Effector CD8-positive, alpha-beta T cell (primary cell): ENCODE measurements at regions not wholly inside any gene's neighbourhood (a gene's known extent, or its start where the extent isn't known, plus 50 kb on each side); places are given as distances from the start of the nearest gene placed in this dataset.

Experiments
- DNase-seq: peaks from one replicate; lab custom pipeline; 2025; lab: John Stamatoyannopoulos, UW

- DNase-seq = no peak
Observed at GRCh38 chr15:46548989-46549388, 914.2 kb downstream of the SQOR start.

GRCh38 chr15:46552316-46552715, 917.5 kb downstream of the SQOR start:
- DNase-seq = no peak

- DNase-seq = no peak
Observed at GRCh38 chr15:46555547-46555946, 920.7 kb downstream of the SQOR start.

GRCh38 chr15:46556010-46556409, 921.2 kb downstream of the SQOR start:
- DNase-seq = no peak

- no peak for DNase-seq
Observed at GRCh38 chr15:46556559-46557379, 921.9 kb downstream of the SQOR start.

GRCh38 chr15:46567968-46568367, 933.1 kb downstream of the SQOR start:
- DNase-seq = no peak

- DNase-seq = no peak
Observed at GRCh38 chr15:46569781-46570180, 935.0 kb downstream of the SQOR start.

- no peak for DNase-seq
Observed at GRCh38 chr15:46576646-46577395, 942.0 kb downstream of the SQOR start.

- no peak for DNase-seq
Observed at GRCh38 chr15:46577767-46578166, 942.9 kb downstream of the SQOR start.

GRCh38 chr15:46580487-46580886, 945.7 kb downstream of the SQOR start:
- DNase-seq = no peak

GRCh38 chr15:46580924-46581323, 946.1 kb downstream of the SQOR start:
- no peak for DNase-seq

- no peak for DNase-seq
Observed at GRCh38 chr15:46589088-46589487, 954.3 kb downstream of the SQOR start.

- DNase-seq = no peak
Observed at GRCh38 chr15:46591462-46591861, 956.6 kb downstream of the SQOR start.

- DNase-seq = no peak
Observed at GRCh38 chr15:46595016-46595415, 960.2 kb downstream of the SQOR start.

GRCh38 chr15:46607077-46607476, 972.2 kb downstream of the SQOR start:
- no peak for DNase-seq

- DNase-seq = no peak
Observed at GRCh38 chr15:46616033-46616432, 981.2 kb downstream of the SQOR start.

GRCh38 chr15:46617507-46617906, 982.7 kb downstream of the SQOR start:
- no peak for DNase-seq

GRCh38 chr15:46618984-46619383, 984.2 kb downstream of the SQOR start:
- DNase-seq = no peak

GRCh38 chr15:46620392-46621013, 985.7 kb downstream of the SQOR start:
- DNase-seq = no peak

- no peak for DNase-seq
Observed at GRCh38 chr15:46622851-46623250, 988.0 kb downstream of the SQOR start.

- no peak for DNase-seq
Observed at GRCh38 chr15:46636206-46636605, 1001.4 kb downstream of the SQOR start.

GRCh38 chr15:46644501-46645481, 1010.0 kb downstream of the SQOR start:
- DNase-seq = no peak
